Panc1 (cell line): ENCODE measurements at regions not wholly inside any gene's neighbourhood (a gene's known extent, or its start where the extent isn't known, plus 50 kb on each side); places are given as distances from the start of the nearest gene placed in this dataset.

Experiments
- ATAC-seq: fragments of 200-7000 bp; cut with Tn5 transposase; 2 replicates; pipeline ENCODE4 v1.9.1; 2020; ENCODE audit warnings: mild to moderate bottlenecking, moderate library complexity
- BruUV-seq: library from RNA; stranded (reverse); fragments of 400-500 nt; replicated peaks from 2 replicates; lab custom pipeline; 2021; lab: Mats Ljungman, UMichigan
- CTCF ChIA-PET: fragments of 300-600 bp; sonication (Branson Sonifier 250); formaldehyde crosslinking; loops from one replicate; lab custom pipeline; 2022; ENCODE audit warnings: antibody characterized with exemption; lab: Charles Lee
- POLR2A ChIA-PET: fragments of 300-600 bp; sonication (Branson Sonifier 250); formaldehyde crosslinking; loops from one replicate; lab custom pipeline; 2022; ENCODE audit warnings: antibody characterized with exemption; lab: Charles Lee
- DNase-seq: peaks from one replicate; pipeline ENCODE4 v3.0.0-alpha.2; 2010; ENCODE audit warnings: low read depth, low spot score
- H3K27ac ChIP-seq: 2 replicates; pipeline ENCODE4 v1.5.1; 2011; ENCODE audit warnings: mild to moderate bottlenecking, low read length, inconsistent platforms
- H3K27me3 ChIP-seq: fragments of 200-500 bp; sonication (Bioruptor generic); 2 replicates; pipeline ENCODE4 v1.6.0; 2014; ENCODE audit warnings: low read length, inconsistent platforms; ENCODE audit not compliant: control insufficient read depth, insufficient read depth
- H3K36me3 ChIP-seq: fragments of 200-500 bp; sonication (Bioruptor generic); 2 replicates; pipeline ENCODE4 v1.5.1; 2014; ENCODE audit warnings: inconsistent platforms, mild to moderate bottlenecking, low read length, moderate library complexity; ENCODE audit not compliant: control insufficient read depth, insufficient read depth
- H3K4me1 ChIP-seq: 2 replicates; pipeline ENCODE4 v1.5.1; 2011; ENCODE audit warnings: inconsistent platforms, mild to moderate bottlenecking, low read length, moderate library complexity; ENCODE audit not compliant: control insufficient read depth, insufficient read depth
- H3K4me3 ChIP-seq, 2 experiments: 2 replicates each; pipeline ENCODE4 v1.5.1; 2011 to 2012; ENCODE audit warnings: low read depth in 2 of 2, low read length in 2 of 2, mild to moderate bottlenecking in 2 of 2, inconsistent platforms in 1 of 2, moderate library complexity in 1 of 2
- H3K9me3 ChIP-seq: fragments of 200-500 bp; sonication (Bioruptor generic); 2 replicates; pipeline ENCODE4 v1.5.1; 2014; ENCODE audit warnings: low read depth, mild to moderate bottlenecking, inconsistent platforms, low read length, moderate library complexity; ENCODE audit not compliant: control insufficient read depth, insufficient read depth
- CTCF ChIP-seq: fragments of 450-650 bp; IDR thresholded peaks from 2 replicates; pipeline ENCODE4 v1.5.1; 2017; ENCODE audit warnings: mild to moderate bottlenecking
- POLR2AphosphoS5 ChIP-seq: IDR thresholded peaks from 2 replicates; pipeline ENCODE4 v1.6.1; 2012; ENCODE audit warnings: mild to moderate bottlenecking, low read depth, low read length, moderate library complexity
- SIN3A ChIP-seq: IDR thresholded peaks from 2 replicates; pipeline ENCODE4 v1.6.1; 2012; ENCODE audit warnings: low read depth, mild to moderate bottlenecking, low read length, moderate library complexity, borderline replicate concordance; ENCODE audit not compliant: insufficient read depth
- TCF7L2 ChIP-seq: IDR thresholded peaks from 2 replicates; pipeline ENCODE4 v1.6.1; 2011; ENCODE audit warnings: mild to moderate bottlenecking, low read depth, low read length, inconsistent platforms
- in situ Hi-C: cut with HindIII; loops from 2 replicates; pipeline ENCODE4 v1.10.0; 2016; ENCODE audit warnings: low sequenced_read_pairs, low pct_unique_long_range_greater_than_20kb
- intact Hi-C: fragments of 100-400 bp; cut with micrococcal nuclease; formaldehyde crosslinking; loops from one replicate; pipeline ENCODE4 v1.10.0; 2022; ENCODE audit not compliant: unreplicated experiment
- TF ChIP-seq, protein P1 (sequence below), 2 experiments: IDR thresholded peaks; 2 replicates each; pipeline ENCODE4 v1.6.1; 2011 to 2012; ENCODE audit warnings: low read depth in 2 of 2, control low read depth in 1 of 2, low read length in 1 of 2, mild to moderate bottlenecking in 1 of 2, moderate library complexity in 1 of 2; ENCODE audit not compliant: insufficient read depth in 1 of 2

DNA sequence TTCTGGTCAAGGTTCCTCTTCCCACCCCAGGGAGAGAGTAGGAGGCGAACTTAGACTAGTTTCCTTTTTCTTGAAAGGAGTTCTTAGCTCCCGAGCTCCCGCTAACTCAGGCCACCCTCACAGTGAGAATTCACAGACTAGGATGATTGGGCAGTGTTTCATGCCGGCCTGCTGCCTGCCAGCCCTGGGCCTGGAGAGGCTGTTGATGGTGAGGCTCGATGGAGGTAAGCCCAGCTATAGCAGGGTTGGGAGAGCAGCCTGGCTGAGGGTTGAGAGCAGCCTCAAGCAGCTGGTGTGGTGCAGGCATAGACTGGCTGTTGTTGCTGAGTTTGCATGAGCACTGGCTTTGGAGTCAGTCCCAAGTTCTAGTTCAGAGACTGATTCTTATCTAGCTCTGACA lies 274.4 kb downstream of the MATN1 start:
- H3K4me3 ChIP-seq, result no peak overlapping the region
- POLR2A ChIA-PET, result no interaction called here
- no peak for ATAC-seq
- TF ChIP-seq SIN3A, result no peak
- TF ChIP-seq, protein P1, sequence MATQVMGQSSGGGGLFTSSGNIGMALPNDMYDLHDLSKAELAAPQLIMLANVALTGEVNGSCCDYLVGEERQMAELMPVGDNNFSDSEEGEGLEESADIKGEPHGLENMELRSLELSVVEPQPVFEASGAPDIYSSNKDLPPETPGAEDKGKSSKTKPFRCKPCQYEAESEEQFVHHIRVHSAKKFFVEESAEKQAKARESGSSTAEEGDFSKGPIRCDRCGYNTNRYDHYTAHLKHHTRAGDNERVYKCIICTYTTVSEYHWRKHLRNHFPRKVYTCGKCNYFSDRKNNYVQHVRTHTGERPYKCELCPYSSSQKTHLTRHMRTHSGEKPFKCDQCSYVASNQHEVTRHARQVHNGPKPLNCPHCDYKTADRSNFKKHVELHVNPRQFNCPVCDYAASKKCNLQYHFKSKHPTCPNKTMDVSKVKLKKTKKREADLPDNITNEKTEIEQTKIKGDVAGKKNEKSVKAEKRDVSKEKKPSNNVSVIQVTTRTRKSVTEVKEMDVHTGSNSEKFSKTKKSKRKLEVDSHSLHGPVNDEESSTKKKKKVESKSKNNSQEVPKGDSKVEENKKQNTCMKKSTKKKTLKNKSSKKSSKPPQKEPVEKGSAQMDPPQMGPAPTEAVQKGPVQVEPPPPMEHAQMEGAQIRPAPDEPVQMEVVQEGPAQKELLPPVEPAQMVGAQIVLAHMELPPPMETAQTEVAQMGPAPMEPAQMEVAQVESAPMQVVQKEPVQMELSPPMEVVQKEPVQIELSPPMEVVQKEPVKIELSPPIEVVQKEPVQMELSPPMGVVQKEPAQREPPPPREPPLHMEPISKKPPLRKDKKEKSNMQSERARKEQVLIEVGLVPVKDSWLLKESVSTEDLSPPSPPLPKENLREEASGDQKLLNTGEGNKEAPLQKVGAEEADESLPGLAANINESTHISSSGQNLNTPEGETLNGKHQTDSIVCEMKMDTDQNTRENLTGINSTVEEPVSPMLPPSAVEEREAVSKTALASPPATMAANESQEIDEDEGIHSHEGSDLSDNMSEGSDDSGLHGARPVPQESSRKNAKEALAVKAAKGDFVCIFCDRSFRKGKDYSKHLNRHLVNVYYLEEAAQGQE (IDR thresholded peaks at IDR 0.05; ENCODE audit: insufficient read depth in 1 of 2, low read depth in 2 of 2, low read length in 1 of 2), result no peak
- TF ChIP-seq CTCF, result no peak
- TF ChIP-seq TCF7L2, result no peak
- DNase-seq, result no peak
- no peaks in the 10 kb centered on the region for H3K4me1 ChIP-seq
- no peak overlapping the region for H3K27ac ChIP-seq
- no peaks in the 10 kb centered on the region for H3K27me3 ChIP-seq
- BruUV-seq, result no TSS peak
- no peaks in the 10 kb centered on the region for H3K9me3 ChIP-seq
- intact Hi-C loops, result no loop called here
- no peaks in the 10 kb centered on the region for H3K36me3 ChIP-seq
- in situ Hi-C loops, result no loop called here
- CTCF ChIA-PET, result no interaction called here

DNA sequence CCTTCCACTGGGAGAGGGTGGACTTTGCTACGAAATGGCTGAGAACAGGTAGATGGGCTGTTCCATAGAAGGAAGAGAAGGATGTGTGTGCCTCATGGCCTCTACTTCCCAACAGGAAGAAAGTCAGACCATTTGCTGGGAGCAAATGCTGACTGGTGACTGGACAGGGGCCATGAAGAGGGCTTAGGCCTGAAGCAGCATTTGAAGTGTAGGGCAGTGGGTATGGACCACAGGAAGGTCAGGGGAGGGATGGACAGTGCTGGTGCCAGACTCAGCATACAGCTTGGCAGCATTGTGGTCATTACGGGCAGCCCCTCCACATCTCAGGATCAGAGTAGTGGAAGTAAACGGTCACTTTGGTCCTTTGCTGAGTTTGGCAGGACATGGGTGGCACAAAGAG lies 275.7 kb downstream of the MATN1 start:
- ChIA-PET POLR2A (no interaction called here), CTCF (no interaction called here)
- no TSS peak for BruUV-seq
- H3K4me3 ChIP-seq, result no peak overlapping the region
- no peaks in the 10 kb centered on the region for H3K4me1 ChIP-seq
- H3K36me3 ChIP-seq, result no peaks in the 10 kb centered on the region
- in situ Hi-C loops, result no loop called here
- intact Hi-C loops, result no loop called here
- H3K27ac ChIP-seq, result no peak overlapping the region
- DNase-seq, result no peak
- ATAC-seq, result no peak
- H3K27me3 ChIP-seq, result no peaks in the 10 kb centered on the region
- no peaks in the 10 kb centered on the region for H3K9me3 ChIP-seq
- no peak for TF ChIP-seq SIN3A
- TF ChIP-seq CTCF, result no peak
- TF ChIP-seq, protein P1 (IDR thresholded peaks at IDR 0.05; ENCODE audit: insufficient read depth in 1 of 2, low read depth in 2 of 2, low read length in 1 of 2), result no peak
- no peak for TF ChIP-seq POLR2AphosphoS5
- TF ChIP-seq TCF7L2, result no peak
